Trophoblast cell (in vitro differentiated cells and primary cell): ENCODE measurements at regions not wholly inside any gene's neighbourhood (a gene's known extent, or its start where the extent isn't known, plus 50 kb on each side); places are given as distances from the start of the nearest gene placed in this dataset.

Experiments
- DNase-seq, 2 donors: peaks; one replicate each; pipeline ENCODE4 v3.0.0-alpha.2; 2016
- H2AFZ ChIP-seq: 2 replicates; pipeline ENCODE4 v1.6.1; 2013; ENCODE audit warnings: low read length, moderate library complexity, mild to moderate bottlenecking; ENCODE audit not compliant: insufficient read depth, poor library complexity
- H2AK5ac ChIP-seq: 2 replicates; pipeline ENCODE4 v1.6.1; 2013; ENCODE audit warnings: mild to moderate bottlenecking, low read length
- H2BK120ac ChIP-seq: 2 replicates; pipeline ENCODE4 v1.6.1; 2013; ENCODE audit warnings: low read length, mild to moderate bottlenecking, moderate library complexity; ENCODE audit not compliant: insufficient read depth, poor library complexity
- H2BK12ac ChIP-seq: 2 replicates; pipeline ENCODE4 v1.6.1; 2013; ENCODE audit warnings: mild to moderate bottlenecking, low read length, moderate library complexity
- H2BK5ac ChIP-seq: 2 replicates; pipeline ENCODE4 v1.6.1; 2013; ENCODE audit warnings: low read length, low read depth, moderate library complexity, mild to moderate bottlenecking; ENCODE audit not compliant: poor library complexity
- H3K14ac ChIP-seq: 2 replicates; pipeline ENCODE4 v1.6.1; 2013; ENCODE audit warnings: mild to moderate bottlenecking, low read length
- H3K18ac ChIP-seq: 2 replicates; pipeline ENCODE4 v1.6.1; 2013; ENCODE audit warnings: mild to moderate bottlenecking, low read length
- H3K23ac ChIP-seq: 2 replicates; pipeline ENCODE4 v1.6.1; 2013; ENCODE audit warnings: low read length
- H3K27ac ChIP-seq: 2 replicates; pipeline ENCODE4 v1.5.1; 2013; ENCODE audit warnings: low read depth, mild to moderate bottlenecking, inconsistent platforms, low read length, moderate library complexity
- H3K27me3 ChIP-seq: 2 replicates; pipeline ENCODE4 v1.6.1; 2013; ENCODE audit warnings: inconsistent platforms, mild to moderate bottlenecking, low read length, moderate library complexity; ENCODE audit not compliant: insufficient read depth
- H3K36me3 ChIP-seq, 2 experiments: 1 replicate in 1 of 2; 2 replicates in 1 of 2; pipeline ENCODE4 v1.6.1; 2013; ENCODE audit warnings: low read length in 2 of 2, mild to moderate bottlenecking in 2 of 2, moderate library complexity in 1 of 2; ENCODE audit not compliant: insufficient read depth in 2 of 2, control insufficient read depth in 1 of 2
- H3K4ac ChIP-seq: 2 replicates; pipeline ENCODE4 v1.6.1; 2013; ENCODE audit warnings: low read depth, mild to moderate bottlenecking, low read length, moderate library complexity
- H3K4me1 ChIP-seq, 2 experiments: 1 replicate in 1 of 2; 2 replicates in 1 of 2; pipeline ENCODE4 v1.6.1; 2013; ENCODE audit warnings: low read length in 2 of 2, mild to moderate bottlenecking in 2 of 2, moderate library complexity in 1 of 2; ENCODE audit not compliant: insufficient read depth in 2 of 2, control insufficient read depth in 1 of 2
- H3K4me2 ChIP-seq: 2 replicates; pipeline ENCODE4 v1.6.1; 2013; ENCODE audit warnings: inconsistent platforms, mild to moderate bottlenecking, low read length, moderate library complexity
- H3K4me3 ChIP-seq: 2 replicates; pipeline ENCODE4 v1.5.1; 2013; ENCODE audit warnings: mild to moderate bottlenecking, low read depth, low read length, inconsistent platforms
- H3K79me1 ChIP-seq: one replicate; pipeline ENCODE4 v1.6.1; 2013; ENCODE audit warnings: low read length
- H3K79me2 ChIP-seq: 2 replicates; pipeline ENCODE4 v1.6.1; 2013; ENCODE audit warnings: low read length, mild to moderate bottlenecking; ENCODE audit not compliant: control insufficient read depth, insufficient read depth, poor library complexity
- H3K9ac ChIP-seq: 2 replicates; pipeline ENCODE4 v1.6.1; 2013; ENCODE audit warnings: mild to moderate bottlenecking, low read length
- H3K9me3 ChIP-seq: 2 replicates; pipeline ENCODE4 v1.6.1; 2013; ENCODE audit warnings: low read depth, mild to moderate bottlenecking, control low read depth, inconsistent platforms, low read length; ENCODE audit not compliant: insufficient read depth
- H4K12ac ChIP-seq: 2 replicates; pipeline ENCODE4 v1.6.1; 2013; ENCODE audit warnings: low read depth, mild to moderate bottlenecking, low read length, moderate library complexity
- H4K8ac ChIP-seq: 2 replicates; pipeline ENCODE4 v1.6.1; 2013; ENCODE audit warnings: low read depth, mild to moderate bottlenecking, low read length, moderate library complexity
- H4K91ac ChIP-seq: one replicate; pipeline ENCODE4 v1.6.1; 2013; ENCODE audit warnings: low read depth, mild to moderate bottlenecking, low read length, moderate library complexity
- WGBS: extraction: QIAGEN DNeasy Blood & Tissue Kit; methylation state at CpG from one replicate; pipeline ENCODE4 v1.1.7; 2013; ENCODE audit warnings: missing lambda C conversion rate; ENCODE audit not compliant: insufficient read length, insufficient coverage; ENCODE audit errors: extremely low coverage; 5-methylcytosine and 5-hydroxymethylcytosine counted together

GRCh38 chr2:145688156-145688555 lies 1168.2 kb upstream of the ZEB2 start:
- H2AK5ac ChIP-seq: no peak overlapping the region
- H2BK5ac ChIP-seq: no peak overlapping the region
- no peak overlapping the region for H2BK120ac ChIP-seq
- no peak overlapping the region for H3K4me2 ChIP-seq
- no peaks in the 10 kb centered on the region for H3K4me1 ChIP-seq
- no peaks in the 10 kb centered on the region for H3K79me1 ChIP-seq
- no peak overlapping the region for H4K12ac ChIP-seq
- no peak overlapping the region for H3K9ac ChIP-seq
- 100% methylated on average over 2 of the region's 3 CpGs for WGBS
- H3K27me3 ChIP-seq: no peaks in the 10 kb centered on the region
- no peaks in the 10 kb centered on the region for H3K36me3 ChIP-seq
- no peak overlapping the region for H2AFZ ChIP-seq
- no peak overlapping the region for H3K18ac ChIP-seq
- H2BK12ac ChIP-seq: no peak overlapping the region
- H3K9me3 ChIP-seq: no peaks in the 10 kb centered on the region
- no peak overlapping the region for H3K4ac ChIP-seq
- H3K23ac ChIP-seq: no peak overlapping the region
- no peak overlapping the region for H4K91ac ChIP-seq
- H3K14ac ChIP-seq: no peak overlapping the region
- H3K79me2 ChIP-seq: no peaks in the 10 kb centered on the region
- no peak overlapping the region for H3K27ac ChIP-seq
- H3K4me3 ChIP-seq: no peak overlapping the region
- no peak overlapping the region for H4K8ac ChIP-seq
- no peak for DNase-seq

- no CpG with 5 or more reads among the region's 4 CpGs for WGBS
- H2BK120ac ChIP-seq: no peak overlapping the region
- H3K23ac ChIP-seq: no peak overlapping the region
- no peaks in the 10 kb centered on the region for H3K27me3 ChIP-seq
- no peak overlapping the region for H3K14ac ChIP-seq
- H2AK5ac ChIP-seq: no peak overlapping the region
- H4K12ac ChIP-seq: no peak overlapping the region
- no peaks in the 10 kb centered on the region for H3K9me3 ChIP-seq
- no peak overlapping the region for H3K9ac ChIP-seq
- H2AFZ ChIP-seq: no peak overlapping the region
- H3K4me2 ChIP-seq: no peak overlapping the region
- H3K4me1 ChIP-seq: no peaks in the 10 kb centered on the region
- DNase-seq: no peak
- H3K36me3 ChIP-seq: no peaks in the 10 kb centered on the region
- no peak overlapping the region for H4K91ac ChIP-seq
- no peak overlapping the region for H2BK5ac ChIP-seq
- no peak overlapping the region for H4K8ac ChIP-seq
- no peak overlapping the region for H2BK12ac ChIP-seq
- no peak overlapping the region for H3K18ac ChIP-seq
- no peak overlapping the region for H3K27ac ChIP-seq
- no peaks in the 10 kb centered on the region for H3K79me1 ChIP-seq
- H3K4me3 ChIP-seq: no peak overlapping the region
- H3K4ac ChIP-seq: no peak overlapping the region
- H3K79me2 ChIP-seq: no peaks in the 10 kb centered on the region
Measured at GRCh38 chr2:145687442-145688134, 1167.7 kb upstream of the ZEB2 start.

- Histone ChIP-seq H2AK5ac (no peak overlapping the region), H3K9me3 (no peaks in the 10 kb centered on the region), H3K4me1 (no peaks in the 10 kb centered on the region), H3K79me2 (no peaks in the 10 kb centered on the region), H3K9ac (no peak overlapping the region), H2BK120ac (no peak overlapping the region), H3K14ac (no peak overlapping the region), H4K12ac (no peak overlapping the region), H3K23ac (no peak overlapping the region), H3K27ac (no peak overlapping the region), H2AFZ (no peak overlapping the region), H4K91ac (no peak overlapping the region), H3K79me1 (no peaks in the 10 kb centered on the region), H3K36me3 (no peaks in the 10 kb centered on the region), H4K8ac (no peak overlapping the region), H3K4me2 (no peak overlapping the region), H2BK12ac (no peak overlapping the region), H3K4ac (no peak overlapping the region), H3K4me3 (no peak overlapping the region), H2BK5ac (no peak overlapping the region), H3K27me3 (no peaks in the 10 kb centered on the region), H3K18ac (no peak overlapping the region)
- DNase-seq: no peak
- no CpG with 5 or more reads among the region's 4 CpGs for WGBS
Measured at GRCh38 chr2:145685383-145686050, 1165.6 kb upstream of the ZEB2 start.

GRCh38 chr2:145682546-145683157 lies 1162.7 kb upstream of the ZEB2 start:
- no peak overlapping the region for H2BK120ac ChIP-seq
- no peak overlapping the region for H3K4ac ChIP-seq
- no peak overlapping the region for H3K9ac ChIP-seq
- no peak overlapping the region for H4K91ac ChIP-seq
- no peak overlapping the region for H3K4me2 ChIP-seq
- no peak for DNase-seq
- H2BK5ac ChIP-seq: no peak overlapping the region
- no peaks in the 10 kb centered on the region for H3K36me3 ChIP-seq
- no peak overlapping the region for H4K8ac ChIP-seq
- no peak overlapping the region for H4K12ac ChIP-seq
- H3K27ac ChIP-seq: no peak overlapping the region
- H3K4me1 ChIP-seq: no peaks in the 10 kb centered on the region
- no peak overlapping the region for H3K18ac ChIP-seq
- H2AFZ ChIP-seq: no peak overlapping the region
- no peaks in the 10 kb centered on the region for H3K79me1 ChIP-seq
- no peak overlapping the region for H3K14ac ChIP-seq
- H3K4me3 ChIP-seq: no peak overlapping the region
- H2BK12ac ChIP-seq: no peak overlapping the region
- H3K23ac ChIP-seq: no peak overlapping the region
- H2AK5ac ChIP-seq: no peak overlapping the region
- H3K27me3 ChIP-seq: no peaks in the 10 kb centered on the region
- H3K9me3 ChIP-seq: no peaks in the 10 kb centered on the region
- H3K79me2 ChIP-seq: no peaks in the 10 kb centered on the region
